Neural cell (in vitro differentiated cells): ENCODE measurements at regions not wholly inside any gene's neighbourhood (a gene's known extent, or its start where the extent isn't known, plus 50 kb on each side); places are given as distances from the start of the nearest gene placed in this dataset.

ENCODE experiments used
- H2AFZ ChIP-seq: fragments of 200-600, 300-800 bp; sonication (generic), shearing (Covaris generic); 2 replicates; pipeline ENCODE4 v1.6.0; 2014; ENCODE audit warnings: low read depth, mild to moderate bottlenecking, antibody characterized with exemption, low read length, moderate library complexity
- H3F3A ChIP-seq: fragments of 200-600 bp; shearing (Covaris generic); 2 replicates; pipeline ENCODE4 v1.6.1; 2016; ENCODE audit warnings: mild to moderate bottlenecking, moderate library complexity, mixed read lengths, antibody characterized with exemption, low read length; ENCODE audit not compliant: insufficient read depth, poor library complexity, severe bottlenecking
- H3K27ac ChIP-seq: fragments of 200-600, 300-800 bp; sonication (generic), shearing (Covaris generic); 2 replicates; pipeline ENCODE4 v1.5.1; 2014; ENCODE audit warnings: mild to moderate bottlenecking, low read length, moderate library complexity
- H3K27me3 ChIP-seq: fragments of 300-800, 200-600 bp; sonication (generic), shearing (Covaris generic); 2 replicates; pipeline ENCODE4 v1.6.0; 2014; ENCODE audit warnings: mild to moderate bottlenecking, low read depth, low read length, moderate library complexity; ENCODE audit not compliant: insufficient read depth
- H3K36me3 ChIP-seq: fragments of 300-800, 200-600 bp; sonication (generic), shearing (Covaris generic); 2 replicates; pipeline ENCODE4 v1.5.1; 2014; ENCODE audit warnings: mild to moderate bottlenecking, antibody characterized with exemption, low read length, moderate library complexity; ENCODE audit not compliant: insufficient read depth
- H3K4me2 ChIP-seq: fragments of 300-800, 200-600 bp; sonication (generic), shearing (Covaris generic); 2 replicates; pipeline ENCODE4 v1.6.0; 2014; ENCODE audit warnings: mild to moderate bottlenecking, low read length
- H3K4me3 ChIP-seq: fragments of 300-800, 200-600 bp; sonication (generic), shearing (Covaris generic); 2 replicates; pipeline ENCODE4 v1.5.1; 2014; ENCODE audit warnings: mild to moderate bottlenecking, low read length, moderate library complexity
- H3K79me2 ChIP-seq: fragments of 200-600 bp; shearing (Covaris generic); replicated peaks from 2 replicates; pipeline ENCODE4 v1.6.0; 2014; ENCODE audit warnings: mild to moderate bottlenecking, low read length, moderate library complexity; ENCODE audit not compliant: insufficient read depth
- H3K9ac ChIP-seq: fragments of 300-800, 200-600 bp; sonication (generic), shearing (Covaris generic); 2 replicates; pipeline ENCODE4 v1.6.1; 2016; ENCODE audit warnings: mild to moderate bottlenecking, low read length, mixed read lengths
- H3K9me2 ChIP-seq: fragments of 200-600 bp; shearing (Covaris generic); 2 replicates; pipeline ENCODE4 v1.6.1; 2016; ENCODE audit warnings: mild to moderate bottlenecking, low read length, mixed read lengths; ENCODE audit not compliant: insufficient read depth
- H3K9me3 ChIP-seq: fragments of 200-600, 300-800 bp; sonication (generic), shearing (Covaris generic); 2 replicates; pipeline ENCODE4 v1.6.1; 2016; ENCODE audit warnings: mild to moderate bottlenecking, mixed run types, low read length, moderate library complexity, mixed read lengths
- H4K20me1 ChIP-seq: fragments of 200-600 bp; shearing (Covaris generic); 2 replicates; pipeline ENCODE4 v1.6.1; 2016; ENCODE audit warnings: mild to moderate bottlenecking, mixed run types; ENCODE audit not compliant: insufficient read depth
- CTCF ChIP-seq: fragments of 450-650 bp; IDR thresholded peaks from 2 replicates; pipeline ENCODE4 v1.5.1; 2014; ENCODE audit warnings: antibody characterized with exemption, mild to moderate bottlenecking, moderate library complexity; ENCODE audit not compliant: poor library complexity, severe bottlenecking
- EP300 ChIP-seq: fragments of 450-650 bp; conservative IDR thresholded peaks from 2 replicates; pipeline ENCODE4 v1.6.1; 2014; ENCODE audit warnings: antibody characterized with exemption, mild to moderate bottlenecking, moderate library complexity; ENCODE audit not compliant: poor library complexity, severe bottlenecking
- EZH2 ChIP-seq: fragments of 200-600, 300-800 bp; shearing (Covaris generic), sonication (generic); IDR thresholded peaks from 2 replicates; pipeline ENCODE4 v1.6.1; 2014; ENCODE audit warnings: antibody characterized with exemption, low read length, borderline replicate concordance, mild to moderate bottlenecking; ENCODE audit not compliant: insufficient read depth, poor library complexity, severe bottlenecking
- MXI1 ChIP-seq: fragments of 450-650 bp; conservative IDR thresholded peaks from 2 replicates; pipeline ENCODE4 v1.6.1; 2014; ENCODE audit warnings: antibody characterized with exemption, mild to moderate bottlenecking; ENCODE audit not compliant: poor library complexity, severe bottlenecking
- POLR2AphosphoS5 ChIP-seq: IDR thresholded peaks from 2 replicates; pipeline ENCODE4 v1.6.1; 2012
- RAD21 ChIP-seq: fragments of 450-650 bp; conservative IDR thresholded peaks from 2 replicates; pipeline ENCODE4 v1.6.1; 2014; ENCODE audit warnings: antibody characterized with exemption, mild to moderate bottlenecking, moderate library complexity
- SMC3 ChIP-seq: fragments of 450-650 bp; conservative IDR thresholded peaks from 2 replicates; pipeline ENCODE4 v1.6.1; 2014; ENCODE audit warnings: antibody characterized with exemption, mild to moderate bottlenecking, moderate library complexity; ENCODE audit not compliant: poor library complexity
- TAF1 ChIP-seq: IDR thresholded peaks from 2 replicates; pipeline ENCODE4 v1.6.1; 2012; ENCODE audit warnings: low read depth
- TF ChIP-seq, protein P1 (sequence below): IDR thresholded peaks from 2 replicates; pipeline ENCODE4 v1.6.1; 2012; ENCODE audit warnings: borderline replicate concordance

GRCh38 chr1:182244451-182244850 lies 147.1 kb downstream of the GLUL start:
- no peaks in the 10 kb centered on the region for H4K20me1 ChIP-seq
- no peaks in the 10 kb centered on the region for H3K9me3 ChIP-seq
- no peak overlapping the region for H3K4me3 ChIP-seq
- no peak overlapping the region for H2AFZ ChIP-seq
- H3K9me2 ChIP-seq = no peaks in the 10 kb centered on the region
- no peaks in the 10 kb centered on the region for H3K79me2 ChIP-seq
- H3K9ac ChIP-seq = no peak overlapping the region
- H3F3A ChIP-seq = no peaks in the 10 kb centered on the region
- no peak overlapping the region for H3K27ac ChIP-seq
- TF ChIP-seq EZH2 (no peak), SMC3 (no peak), TAF1 (no peak), EP300 (no peak), MXI1 (no peak), RAD21 (no peak), CTCF (no peak), POLR2AphosphoS5 (no peak)
- TF ChIP-seq, protein P1, sequence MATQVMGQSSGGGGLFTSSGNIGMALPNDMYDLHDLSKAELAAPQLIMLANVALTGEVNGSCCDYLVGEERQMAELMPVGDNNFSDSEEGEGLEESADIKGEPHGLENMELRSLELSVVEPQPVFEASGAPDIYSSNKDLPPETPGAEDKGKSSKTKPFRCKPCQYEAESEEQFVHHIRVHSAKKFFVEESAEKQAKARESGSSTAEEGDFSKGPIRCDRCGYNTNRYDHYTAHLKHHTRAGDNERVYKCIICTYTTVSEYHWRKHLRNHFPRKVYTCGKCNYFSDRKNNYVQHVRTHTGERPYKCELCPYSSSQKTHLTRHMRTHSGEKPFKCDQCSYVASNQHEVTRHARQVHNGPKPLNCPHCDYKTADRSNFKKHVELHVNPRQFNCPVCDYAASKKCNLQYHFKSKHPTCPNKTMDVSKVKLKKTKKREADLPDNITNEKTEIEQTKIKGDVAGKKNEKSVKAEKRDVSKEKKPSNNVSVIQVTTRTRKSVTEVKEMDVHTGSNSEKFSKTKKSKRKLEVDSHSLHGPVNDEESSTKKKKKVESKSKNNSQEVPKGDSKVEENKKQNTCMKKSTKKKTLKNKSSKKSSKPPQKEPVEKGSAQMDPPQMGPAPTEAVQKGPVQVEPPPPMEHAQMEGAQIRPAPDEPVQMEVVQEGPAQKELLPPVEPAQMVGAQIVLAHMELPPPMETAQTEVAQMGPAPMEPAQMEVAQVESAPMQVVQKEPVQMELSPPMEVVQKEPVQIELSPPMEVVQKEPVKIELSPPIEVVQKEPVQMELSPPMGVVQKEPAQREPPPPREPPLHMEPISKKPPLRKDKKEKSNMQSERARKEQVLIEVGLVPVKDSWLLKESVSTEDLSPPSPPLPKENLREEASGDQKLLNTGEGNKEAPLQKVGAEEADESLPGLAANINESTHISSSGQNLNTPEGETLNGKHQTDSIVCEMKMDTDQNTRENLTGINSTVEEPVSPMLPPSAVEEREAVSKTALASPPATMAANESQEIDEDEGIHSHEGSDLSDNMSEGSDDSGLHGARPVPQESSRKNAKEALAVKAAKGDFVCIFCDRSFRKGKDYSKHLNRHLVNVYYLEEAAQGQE = no peak
- H3K36me3 ChIP-seq = no peaks in the 10 kb centered on the region
- H3K4me2 ChIP-seq = no peak overlapping the region
- H3K27me3 ChIP-seq = no peaks in the 10 kb centered on the region

- Histone ChIP-seq H3F3A (no peaks in the 10 kb centered on the region), H3K9me3 (no peaks in the 10 kb centered on the region), H3K4me2 (no peak overlapping the region), H3K9ac (no peak overlapping the region), H3K9me2 (no peaks in the 10 kb centered on the region), H3K79me2 (no peaks in the 10 kb centered on the region), H4K20me1 (no peaks in the 10 kb centered on the region), H3K27me3 (no peaks in the 10 kb centered on the region), H3K4me3 (no peak overlapping the region), H3K36me3 (no peaks in the 10 kb centered on the region), H3K27ac (no peak overlapping the region), H2AFZ (no peak overlapping the region)
- no peak for TF ChIP-seq TAF1
- TF ChIP-seq, protein P1 = no peak
- TF ChIP-seq EP300 = no peak
- TF ChIP-seq POLR2AphosphoS5 = no peak
- no peak for TF ChIP-seq EZH2
- no peak for TF ChIP-seq RAD21
- TF ChIP-seq MXI1 = no peak
- TF ChIP-seq SMC3 = no peak
- no peak for TF ChIP-seq CTCF
Measured at GRCh38 chr1:182242641-182243040, 148.9 kb downstream of the GLUL start.
